HG03135 (cell line): ENCODE measurements at regions not wholly inside any gene's neighbourhood (a gene's known extent, or its start where the extent isn't known, plus 50 kb on each side); places are given as distances from the start of the nearest gene placed in this dataset.

Source experiments
- ATAC-seq: cut with Tn5 transposase; IDR thresholded peaks from one replicate; pipeline ENCODE4 v1.9.1; 2021; ENCODE audit warnings: mild to moderate bottlenecking, moderate library complexity; ENCODE audit not compliant: unreplicated experiment

- no peak for ATAC-seq
Measured at GRCh38 chr1:198472997-198473396, 67.5 kb downstream of the ATP6V1G3 start.

DNA sequence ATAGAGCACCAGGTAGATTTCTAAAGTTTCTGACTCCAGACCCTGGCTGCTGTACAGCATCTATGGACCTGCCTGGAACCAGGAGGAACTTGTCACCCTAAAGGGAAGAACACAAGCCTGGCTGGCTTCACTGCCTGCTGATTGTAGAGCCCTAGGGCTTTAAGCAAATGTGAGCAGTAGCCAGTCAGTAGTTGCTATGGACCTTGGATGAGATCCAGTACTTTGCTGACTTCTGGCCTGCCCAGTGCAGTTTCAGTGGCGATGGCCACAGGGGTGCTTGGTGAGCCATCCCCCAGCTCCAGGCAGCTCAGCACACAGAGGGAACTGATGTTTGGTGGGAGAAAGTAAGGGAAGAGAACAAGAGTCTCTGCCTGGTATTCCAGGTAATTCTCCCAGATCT is 68.4 kb downstream of the ATP6V1G3 start:
- ATAC-seq = no peak

GRCh38 chr1:198467907-198468306 is 72.6 kb downstream of the ATP6V1G3 start:
- ATAC-seq = no peak

GRCh38 chr1:198467342-198467741 is 73.1 kb downstream of the ATP6V1G3 start:
- no peak for ATAC-seq

DNA sequence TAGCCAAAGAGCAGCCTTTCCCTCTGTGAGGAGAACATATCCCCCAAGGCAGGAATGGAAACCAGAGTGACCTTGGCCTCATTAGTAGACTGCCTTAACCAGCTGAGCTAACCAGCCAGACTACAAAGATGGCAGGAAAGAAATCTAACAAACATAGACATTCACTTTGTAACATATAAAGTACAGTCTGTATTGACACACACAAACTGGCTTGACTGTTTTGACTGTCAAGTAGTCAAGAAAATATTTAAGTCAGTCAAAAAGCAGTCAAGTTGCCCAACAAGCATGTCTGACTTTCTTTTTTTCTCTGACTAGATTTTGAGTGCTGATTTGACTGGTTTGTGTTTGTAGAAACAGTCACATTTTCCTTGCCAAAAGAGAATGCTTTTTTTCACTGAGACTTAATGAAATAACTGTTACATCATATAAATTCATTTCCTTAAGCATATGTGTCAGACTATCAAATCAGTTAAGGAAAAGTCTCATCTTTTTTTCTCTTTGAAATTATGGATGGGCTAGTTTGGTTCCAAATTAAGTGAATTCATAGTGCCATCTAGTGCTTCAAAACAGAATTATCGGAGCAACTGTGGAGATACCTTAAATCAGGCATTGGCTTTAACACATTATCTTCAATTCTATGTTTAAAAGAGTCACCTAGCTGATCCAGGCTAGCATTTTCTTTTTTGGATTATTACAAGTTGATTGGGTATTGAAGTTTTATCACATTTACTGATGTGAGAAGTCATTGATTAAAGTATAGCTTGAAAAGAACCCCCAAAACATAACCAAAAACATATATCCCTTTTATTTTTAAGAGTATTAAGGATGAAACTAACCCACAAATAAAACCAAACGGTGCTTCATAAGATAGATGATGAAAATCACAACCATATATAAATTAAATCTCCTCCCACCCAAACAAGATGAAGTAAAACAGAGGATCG is 75.0 kb downstream of the ATP6V1G3 start:
- peak; percentile 67 for ATAC-seq

DNA sequence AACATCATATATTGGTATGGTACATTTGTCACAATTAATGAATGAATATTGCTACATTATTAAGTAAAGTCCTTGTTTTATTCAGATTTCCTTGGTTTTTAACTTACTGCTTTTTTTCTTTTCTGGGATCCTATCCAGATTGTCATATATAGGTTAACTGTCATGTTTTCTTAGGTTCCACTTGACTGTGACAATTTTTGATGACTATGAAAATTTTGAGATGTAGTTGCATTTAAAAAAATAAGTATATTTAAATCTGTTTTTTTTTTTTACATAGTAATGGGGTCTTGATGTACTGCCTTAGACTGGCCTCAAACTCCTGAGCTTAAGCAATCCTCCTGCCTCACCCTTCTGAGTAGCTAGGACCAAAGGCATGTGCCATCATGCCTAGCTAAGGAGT is 76.8 kb downstream of the ATP6V1G3 start:
- no peak for ATAC-seq

DNA sequence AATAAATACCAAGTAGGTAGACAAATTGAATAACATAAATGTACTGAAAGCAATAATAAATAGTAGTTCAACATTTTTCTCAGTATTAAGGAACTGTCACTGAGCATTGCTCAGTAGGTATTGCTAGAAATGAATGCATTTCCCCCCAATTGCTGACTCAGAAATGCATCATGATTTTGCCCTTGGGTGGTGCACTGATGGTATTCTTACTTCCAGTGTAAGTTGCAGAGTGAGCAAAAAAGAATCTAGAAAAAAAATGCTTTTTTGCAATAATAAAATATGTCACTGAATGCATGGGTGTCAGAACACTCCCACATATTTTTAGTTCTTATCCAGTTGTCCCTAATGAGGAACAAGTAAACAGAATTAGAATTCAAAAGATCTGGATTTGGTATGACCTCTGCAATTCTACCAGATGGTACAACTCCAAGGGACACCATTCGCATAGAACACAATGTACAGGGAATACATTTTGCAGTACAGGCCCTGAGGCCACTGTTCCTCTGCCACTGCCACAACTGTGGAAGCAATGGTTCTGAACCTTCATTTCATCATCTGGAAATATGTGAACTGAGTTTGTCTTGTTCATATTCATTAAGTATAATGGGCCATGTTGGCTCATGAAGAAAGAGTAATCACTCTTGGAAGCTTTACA is 78.0 kb downstream of the ATP6V1G3 start:
- ATAC-seq = no peak

- no peak for ATAC-seq
Measured at GRCh38 chr1:198455966-198456365, 84.5 kb downstream of the ATP6V1G3 start.

DNA sequence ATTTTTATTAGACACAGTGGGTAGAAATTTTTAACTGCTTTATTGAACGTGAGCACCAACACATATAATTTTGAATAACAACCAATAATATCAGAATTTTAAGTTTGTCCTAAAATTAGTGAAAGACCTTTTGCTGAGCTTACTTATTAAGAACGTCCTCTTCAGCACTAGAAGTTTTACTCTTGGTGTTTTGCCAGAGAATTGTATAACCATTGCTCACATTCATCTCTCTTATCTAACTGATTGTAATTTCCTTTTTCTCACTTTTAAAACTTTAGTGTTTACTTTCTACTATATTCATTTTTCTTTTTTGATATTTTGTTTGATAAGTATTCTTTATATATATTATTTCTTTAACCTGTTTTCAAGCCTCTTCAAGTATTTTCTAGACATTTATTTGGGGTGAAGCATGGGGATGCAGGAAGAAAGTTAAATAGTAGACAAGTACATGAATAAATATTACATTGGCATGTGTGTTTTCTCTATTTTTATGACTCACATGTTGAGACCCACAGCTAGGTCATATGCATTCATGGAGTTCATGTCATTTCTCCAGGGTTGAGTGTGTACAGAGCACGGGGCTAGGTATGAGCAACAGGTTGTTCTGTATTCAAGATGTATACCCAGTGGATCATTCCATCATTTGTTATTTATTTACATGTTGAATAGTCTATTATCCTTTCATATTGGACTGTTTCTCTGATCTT is 90.6 kb downstream of the ATP6V1G3 start:
- no peak for ATAC-seq

- no peak for ATAC-seq
Measured at GRCh38 chr1:198449261-198449660, 91.2 kb downstream of the ATP6V1G3 start.

DNA sequence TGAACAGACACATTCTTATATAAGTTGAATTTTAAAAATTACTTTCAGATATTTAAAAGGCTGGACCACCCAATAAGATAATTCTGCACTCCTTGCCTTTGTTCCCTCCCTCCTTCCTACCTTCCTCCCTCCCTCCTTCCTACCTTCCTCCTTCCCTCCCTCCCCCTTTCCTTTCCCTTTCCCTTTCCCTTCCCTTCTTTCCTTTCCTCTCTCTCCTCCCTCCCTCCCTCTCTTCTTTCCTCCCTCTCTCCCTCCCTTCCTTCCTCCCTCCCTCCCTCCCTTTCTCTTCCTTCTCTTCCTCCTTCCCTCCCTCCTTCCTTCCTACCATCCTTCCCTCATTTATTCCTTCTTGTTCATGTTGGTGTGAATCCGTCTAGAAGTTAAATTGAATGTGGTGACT is 93.0 kb downstream of the ATP6V1G3 start:
- ATAC-seq = no peak

- ATAC-seq = no peak
Measured at GRCh38 chr1:198445872-198446271, 94.6 kb downstream of the ATP6V1G3 start.

DNA sequence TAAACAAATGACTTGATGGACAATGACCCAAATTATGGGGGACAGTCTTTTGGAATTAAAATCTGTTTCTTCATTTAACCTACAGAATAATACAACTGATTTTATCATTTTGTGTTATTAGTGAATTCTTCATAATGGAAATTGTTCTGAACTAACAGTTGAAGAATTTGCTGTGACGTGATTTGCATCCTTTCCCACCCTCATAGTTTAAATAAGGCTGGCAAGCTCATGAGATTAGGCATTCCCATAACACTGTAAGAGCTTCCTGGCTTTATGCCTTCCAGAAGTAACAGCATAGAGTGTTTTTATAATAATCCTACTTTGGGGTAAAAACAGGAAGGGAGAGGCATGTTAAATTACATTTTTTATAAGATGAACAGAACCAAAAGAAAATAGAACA is 95.7 kb downstream of the ATP6V1G3 start:
- no peak for ATAC-seq

- no peak for ATAC-seq
Measured at GRCh38 chr1:198443365-198444233, 96.9 kb downstream of the ATP6V1G3 start.

DNA sequence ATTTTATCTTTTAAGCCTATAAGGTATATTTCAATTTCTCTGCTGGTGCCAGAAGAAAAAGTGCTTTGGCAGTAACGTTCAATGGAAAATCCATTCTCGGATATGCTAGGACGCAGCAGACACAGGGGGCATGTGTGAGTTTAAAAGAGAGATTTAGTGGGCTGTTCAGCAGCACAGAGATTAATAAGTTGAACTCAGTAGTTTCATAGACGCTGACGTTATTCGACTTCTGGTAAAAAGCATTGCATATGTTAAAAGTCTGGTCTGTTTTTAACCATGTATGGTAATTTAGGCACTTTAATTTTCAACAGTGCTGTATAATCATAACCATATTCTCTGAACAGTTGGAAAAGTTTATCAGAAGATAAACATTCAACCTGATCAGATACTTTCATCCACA is 99.6 kb downstream of the ATP6V1G3 start:
- ATAC-seq = no peak

GRCh38 chr1:198437332-198437731 is 103.1 kb downstream of the ATP6V1G3 start:
- ATAC-seq = no peak

DNA sequence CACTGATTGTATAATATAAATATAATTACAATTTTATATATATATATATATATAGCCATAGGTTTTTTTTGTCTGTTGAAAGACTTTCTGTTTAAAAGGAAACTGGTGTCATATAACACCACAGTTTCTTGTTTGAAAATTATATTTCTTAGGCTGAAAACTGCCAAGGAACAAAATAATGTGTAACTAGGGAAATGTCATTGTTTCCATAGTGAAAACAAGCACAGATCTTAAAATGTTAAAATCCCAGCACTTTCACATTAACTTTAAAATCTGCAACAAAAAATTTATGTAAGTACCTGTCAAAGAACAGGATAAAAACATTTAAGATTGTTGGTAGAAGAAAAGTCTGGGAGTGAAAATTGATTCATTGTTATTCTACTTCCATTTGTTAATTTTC is 104.2 kb downstream of the ATP6V1G3 start:
- no peak for ATAC-seq

DNA sequence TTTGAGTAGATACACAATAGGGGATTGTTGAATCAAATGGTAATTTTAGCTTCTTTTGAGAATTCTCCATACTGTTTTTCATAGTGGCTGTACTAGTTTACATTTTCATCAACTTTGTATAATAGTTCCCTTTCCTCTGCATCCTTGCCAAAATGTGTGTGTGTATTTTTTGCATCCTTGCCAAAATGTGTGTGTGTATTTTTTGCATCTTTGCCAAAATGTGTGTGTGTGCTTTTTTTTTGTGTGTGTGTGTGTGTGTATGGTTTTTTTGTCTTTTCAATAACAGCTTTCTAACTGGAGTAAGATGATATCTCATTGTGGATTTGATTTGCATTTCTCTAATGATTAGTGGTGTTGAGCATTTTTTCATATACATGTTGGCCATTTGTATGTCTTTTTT is 105.4 kb downstream of the ATP6V1G3 start:
- no peak for ATAC-seq

GRCh38 chr1:198424441-198424840 is 116.0 kb downstream of the ATP6V1G3 start:
- no peak for ATAC-seq

- ATAC-seq = no peak
Measured at GRCh38 chr1:198423673-198424072, 116.8 kb downstream of the ATP6V1G3 start.

DNA sequence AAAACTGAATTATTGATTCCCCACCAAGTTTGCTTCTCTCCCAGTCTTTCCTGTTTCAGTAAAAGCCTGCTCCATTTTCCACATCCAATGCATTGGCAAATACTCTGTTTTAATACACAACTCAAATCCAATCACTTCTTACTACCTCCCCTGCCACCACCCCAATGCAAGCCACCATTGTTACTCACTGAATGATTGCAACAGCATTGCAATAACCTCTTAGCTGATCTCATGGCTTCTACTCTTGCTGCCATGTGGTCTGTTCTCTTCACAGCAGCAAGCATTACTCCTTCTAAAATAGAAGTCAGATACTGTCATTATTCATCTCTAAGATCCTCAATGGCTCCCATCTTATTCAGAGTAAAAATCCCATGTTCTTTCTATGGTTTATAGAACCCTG is 123.4 kb downstream of the ATP6V1G3 start:
- no peak for ATAC-seq
